AG08396 (cell line): ENCODE measurements at regions not wholly inside any gene's neighbourhood (a gene's known extent, or its start where the extent isn't known, plus 50 kb on each side); places are given as distances from the start of the nearest gene placed in this dataset.

ENCODE experiments used
- DNase-seq: peaks from one replicate; pipeline ENCODE4 v3.0.0; 2012; ENCODE audit warnings: low spot score, mixed read lengths

- DNase-seq, result no peak
Measured at GRCh38 chr13:74409551-74409950, 275.3 kb upstream of the KLF12 start.

DNA sequence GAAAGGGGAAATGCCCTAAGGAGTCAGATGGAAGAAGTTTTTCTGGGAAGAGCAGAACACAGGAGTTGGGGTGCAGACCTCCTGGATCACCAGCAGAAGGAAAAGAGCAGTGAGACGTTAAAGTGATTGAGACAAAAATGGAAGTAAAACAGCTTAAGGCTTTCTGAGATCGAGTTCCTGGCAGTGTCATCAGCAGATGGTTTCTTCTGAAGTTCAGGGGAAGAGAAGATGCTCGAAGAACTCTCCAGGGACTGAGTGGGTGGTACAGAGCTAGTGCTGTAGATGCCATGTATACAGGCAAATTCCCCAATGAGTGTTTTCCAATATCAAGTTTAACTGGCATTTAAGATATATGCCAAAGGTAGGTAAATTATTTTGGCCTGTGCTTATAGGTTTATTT lies 272.2 kb upstream of the KLF12 start:
- no peak for DNase-seq

DNA sequence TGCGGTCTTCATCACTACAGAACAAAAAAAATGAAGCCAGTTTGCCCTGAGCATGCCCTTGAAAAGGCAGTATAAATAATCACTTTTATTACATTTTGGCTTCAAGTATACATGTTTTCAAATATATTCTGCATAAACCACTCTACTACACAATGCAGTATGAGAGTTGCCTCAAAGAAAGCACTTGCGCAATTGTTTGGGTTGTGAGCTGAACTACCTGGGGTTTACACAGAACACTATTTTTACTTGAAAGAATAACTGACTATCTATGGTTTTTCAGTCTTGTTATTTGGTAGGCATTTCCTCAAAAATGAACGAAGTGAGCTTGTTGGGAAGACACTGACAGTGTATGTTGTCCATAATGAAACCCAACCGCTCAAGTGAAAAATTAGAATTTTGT lies 264.4 kb upstream of the KLF12 start:
- no peak for DNase-seq

- DNase-seq, result no peak
Measured at GRCh38 chr13:74389056-74389455, 254.9 kb upstream of the KLF12 start.

DNA sequence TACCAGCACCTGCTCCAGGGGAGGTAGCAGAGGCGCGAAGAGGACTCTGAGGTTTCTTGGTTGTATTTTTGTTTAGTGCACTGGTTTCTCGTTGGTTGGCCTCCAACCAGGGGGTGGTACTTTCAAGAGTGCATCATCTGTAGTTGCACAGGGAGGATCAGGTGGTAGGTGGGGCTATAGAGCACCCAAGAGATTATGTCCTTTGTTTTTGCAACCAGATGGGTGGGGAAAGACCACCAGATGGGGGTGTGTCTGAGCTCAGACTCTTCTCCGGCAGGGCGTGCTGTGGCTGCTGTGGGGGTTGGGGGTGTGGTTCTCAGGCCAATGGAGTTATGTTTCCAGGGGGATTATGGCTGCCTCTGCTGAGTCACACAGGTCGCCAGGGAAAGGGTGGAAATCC lies 254.4 kb upstream of the KLF12 start:
- DNase-seq, result no peak

GRCh38 chr13:74372511-74372910 lies 238.3 kb upstream of the KLF12 start:
- no peak for DNase-seq

DNA sequence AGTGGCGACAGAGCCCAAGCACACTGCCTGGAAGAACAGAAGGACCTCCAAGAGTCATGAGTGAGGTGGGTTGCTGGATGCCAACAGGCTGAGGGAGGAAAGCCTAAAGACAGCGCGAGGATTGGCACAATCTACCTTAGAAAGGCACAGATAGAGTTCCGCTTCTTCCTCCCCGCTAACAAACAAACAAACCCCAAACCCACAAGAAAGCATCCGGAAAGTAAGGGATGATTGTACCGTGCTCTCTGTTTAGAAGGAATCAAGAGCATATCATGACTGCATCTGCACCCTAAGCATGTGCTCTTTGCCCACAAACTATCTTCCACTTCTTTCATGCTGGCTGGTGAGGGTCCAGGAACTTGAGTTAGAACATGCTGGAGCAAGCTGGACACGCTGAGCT lies 233.0 kb upstream of the KLF12 start:
- no peak for DNase-seq

- no peak for DNase-seq
Measured at GRCh38 chr13:74361274-74361673, 227.1 kb upstream of the KLF12 start.

- no peak for DNase-seq
Measured at GRCh38 chr13:74346960-74347359, 212.8 kb upstream of the KLF12 start.

- DNase-seq, result no peak
Measured at GRCh38 chr13:74338341-74338740, 204.1 kb upstream of the KLF12 start.

GRCh38 chr13:74336546-74336945 lies 202.3 kb upstream of the KLF12 start:
- DNase-seq, result no peak

DNA sequence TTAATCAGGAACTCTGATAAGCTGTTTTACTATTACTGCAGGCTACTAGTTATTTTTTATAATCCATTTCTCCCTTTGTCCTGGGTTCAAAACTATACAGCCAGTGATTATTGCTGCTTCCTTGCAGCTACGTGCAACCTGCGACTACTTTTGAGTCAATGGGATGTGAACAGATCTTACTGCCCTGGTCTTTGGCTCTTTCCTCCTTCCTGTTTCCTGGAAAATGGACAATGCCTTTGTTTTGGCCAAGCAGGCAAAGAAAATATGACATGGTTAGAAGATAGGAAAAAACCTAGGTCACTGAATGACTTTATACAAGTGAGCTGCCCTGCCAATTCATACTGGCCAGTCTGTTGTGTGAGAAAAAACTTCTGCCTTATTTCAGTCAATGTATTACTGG lies 201.2 kb upstream of the KLF12 start:
- no peak for DNase-seq

DNA sequence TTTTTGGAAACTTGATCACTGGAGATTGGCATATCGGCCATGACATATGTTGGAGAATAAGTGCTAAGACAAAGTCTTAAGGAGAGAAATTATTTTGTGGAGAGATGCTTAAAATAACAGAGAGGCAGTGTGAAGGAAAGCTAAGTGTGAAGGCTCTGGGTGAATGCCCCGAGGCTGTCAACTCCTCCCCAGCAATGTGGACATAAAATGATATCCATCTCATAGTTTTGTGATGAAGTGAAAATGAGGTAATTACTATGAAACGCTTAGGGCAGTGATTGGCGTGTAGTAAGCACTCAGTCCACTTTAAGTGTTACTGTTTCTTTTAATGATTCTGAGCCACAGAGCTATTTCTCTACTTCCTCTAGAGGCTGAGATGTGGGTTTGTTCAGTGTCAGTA lies 195.8 kb upstream of the KLF12 start:
- DNase-seq, result no peak

DNA sequence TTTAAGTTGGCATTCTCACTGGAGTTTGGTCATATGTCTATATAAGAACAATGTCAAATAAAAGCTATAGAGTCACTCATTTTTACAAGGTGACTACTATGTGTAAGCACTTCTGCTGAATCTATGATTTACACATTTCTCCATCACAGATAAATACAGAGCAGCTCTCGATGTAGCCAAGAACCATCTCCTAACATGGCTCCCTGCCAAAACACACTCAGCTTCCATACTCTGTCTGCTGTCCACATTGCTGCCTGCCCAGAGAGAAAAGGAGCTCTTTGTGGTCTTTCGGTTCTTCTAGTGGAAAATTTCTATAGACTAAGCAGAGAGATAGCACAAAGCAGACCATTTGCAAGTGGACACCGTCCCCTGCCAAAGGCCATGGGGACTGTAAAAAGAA lies 190.9 kb upstream of the KLF12 start:
- peak; percentile 28 for DNase-seq

- no peak for DNase-seq
Measured at GRCh38 chr13:74324338-74324737, 190.1 kb upstream of the KLF12 start.

- no peak for DNase-seq
Measured at GRCh38 chr13:74322562-74322961, 188.4 kb upstream of the KLF12 start.

- DNase-seq, result no peak
Measured at GRCh38 chr13:74320282-74320681, 186.1 kb upstream of the KLF12 start.

- DNase-seq, result no peak
Measured at GRCh38 chr13:74316547-74316946, 182.3 kb upstream of the KLF12 start.

GRCh38 chr13:74306496-74306895 lies 172.3 kb upstream of the KLF12 start:
- DNase-seq, result peak; percentile 11

- DNase-seq, result no peak
Measured at GRCh38 chr13:74305876-74306275, 171.7 kb upstream of the KLF12 start.

- no peak for DNase-seq
Measured at GRCh38 chr13:74301258-74301935, 167.2 kb upstream of the KLF12 start.

- no peak for DNase-seq
Measured at GRCh38 chr13:74300162-74300561, 166.0 kb upstream of the KLF12 start.

DNA sequence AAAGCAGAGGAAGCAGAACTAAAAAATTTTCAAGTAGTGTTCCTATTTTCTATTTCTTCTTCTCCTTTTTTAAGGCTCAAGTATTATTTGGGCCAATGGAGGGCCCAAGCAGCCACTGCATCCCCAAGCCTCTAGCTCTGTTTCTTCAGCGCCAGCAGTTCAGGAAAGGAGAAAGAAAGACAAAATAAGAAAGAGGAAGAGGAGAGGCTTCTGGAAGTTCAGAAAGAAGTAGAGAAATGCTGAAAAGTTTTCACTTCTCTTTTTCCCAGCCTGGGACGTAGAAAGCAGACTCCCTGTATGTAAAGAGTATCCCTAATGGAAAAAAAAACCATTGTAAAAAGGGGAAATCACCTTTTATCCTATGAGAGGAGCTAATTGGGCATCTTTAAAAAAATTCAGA lies 165.5 kb upstream of the KLF12 start:
- no peak for DNase-seq

- no peak for DNase-seq
Measured at GRCh38 chr13:74298923-74299322, 164.7 kb upstream of the KLF12 start.
